ENCODE measurements at regions not wholly inside any gene's neighbourhood (a gene's known extent, or its start where the extent isn't known, plus 50 kb on each side); places are given as distances from the start of the nearest gene placed in this dataset.

DNA sequence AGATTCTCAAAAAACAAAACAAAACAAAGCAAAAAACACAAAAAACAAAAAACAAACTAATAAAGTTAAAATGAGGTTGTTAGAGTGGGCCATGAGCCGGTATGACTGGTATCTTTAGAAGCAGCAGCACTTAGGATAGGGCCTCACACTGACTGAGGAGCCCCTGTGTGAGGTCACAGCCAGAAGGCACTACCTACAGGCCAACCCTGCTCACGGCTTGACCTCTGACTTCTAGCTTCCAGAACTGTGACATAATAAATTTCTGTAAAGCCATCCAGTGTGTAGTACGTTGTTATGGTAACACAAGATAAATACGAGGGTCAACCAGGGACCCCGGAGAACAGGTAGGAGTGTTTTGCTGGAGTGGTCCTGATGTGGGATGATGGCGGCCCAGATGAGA, 629.6 kb downstream of the VRK1 start:
- DNase-seq (ENCODE audit: low read depth) = no peak
- H3K4me3 ChIP-seq (ENCODE audit: control insufficient read depth, low read depth, low read length) = no peak overlapping the region
- TF ChIP-seq, protein P1, sequence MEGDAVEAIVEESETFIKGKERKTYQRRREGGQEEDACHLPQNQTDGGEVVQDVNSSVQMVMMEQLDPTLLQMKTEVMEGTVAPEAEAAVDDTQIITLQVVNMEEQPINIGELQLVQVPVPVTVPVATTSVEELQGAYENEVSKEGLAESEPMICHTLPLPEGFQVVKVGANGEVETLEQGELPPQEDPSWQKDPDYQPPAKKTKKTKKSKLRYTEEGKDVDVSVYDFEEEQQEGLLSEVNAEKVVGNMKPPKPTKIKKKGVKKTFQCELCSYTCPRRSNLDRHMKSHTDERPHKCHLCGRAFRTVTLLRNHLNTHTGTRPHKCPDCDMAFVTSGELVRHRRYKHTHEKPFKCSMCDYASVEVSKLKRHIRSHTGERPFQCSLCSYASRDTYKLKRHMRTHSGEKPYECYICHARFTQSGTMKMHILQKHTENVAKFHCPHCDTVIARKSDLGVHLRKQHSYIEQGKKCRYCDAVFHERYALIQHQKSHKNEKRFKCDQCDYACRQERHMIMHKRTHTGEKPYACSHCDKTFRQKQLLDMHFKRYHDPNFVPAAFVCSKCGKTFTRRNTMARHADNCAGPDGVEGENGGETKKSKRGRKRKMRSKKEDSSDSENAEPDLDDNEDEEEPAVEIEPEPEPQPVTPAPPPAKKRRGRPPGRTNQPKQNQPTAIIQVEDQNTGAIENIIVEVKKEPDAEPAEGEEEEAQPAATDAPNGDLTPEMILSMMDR (IDR thresholded peaks at IDR 0.05; ENCODE audit: control insufficient read depth, insufficient read depth, low read depth, low read length, missing control alignments) = no peak

DNA sequence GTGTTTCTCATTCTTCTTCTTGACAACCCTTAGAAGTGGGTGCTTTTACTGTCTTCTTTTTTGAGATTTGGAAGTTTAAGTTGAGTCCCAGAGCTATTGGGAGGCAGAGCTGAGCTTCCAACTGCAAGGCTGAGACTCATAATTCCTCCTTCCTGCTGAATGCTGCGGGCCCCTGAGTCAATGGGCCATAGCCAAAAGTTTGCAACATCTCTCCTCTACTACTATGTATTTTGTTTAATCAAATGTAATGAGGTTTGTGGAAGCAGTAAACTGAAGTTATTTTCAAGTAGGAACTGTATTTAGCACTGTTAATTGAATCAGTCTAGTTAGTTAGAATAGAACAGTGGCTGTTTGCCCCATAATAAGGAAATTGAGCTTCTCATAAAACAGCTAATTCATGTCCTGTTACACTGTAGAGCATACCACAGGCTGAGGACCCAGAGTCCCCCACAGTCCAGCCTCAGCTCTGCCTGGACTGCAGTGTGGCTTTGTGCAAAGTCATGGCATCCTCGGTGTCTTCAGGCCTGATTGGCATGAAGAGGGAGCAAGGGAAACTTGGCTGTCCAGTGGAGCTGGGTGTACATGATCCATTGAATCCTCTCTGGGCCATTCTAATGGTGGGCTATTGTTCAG, 631.7 kb downstream of the VRK1 start:
- no peak for DNase-seq (ENCODE audit: low read depth)
- no peak overlapping the region for H3K4me3 ChIP-seq (ENCODE audit: control insufficient read depth, low read depth, low read length)
- TF ChIP-seq, protein P1 (IDR thresholded peaks at IDR 0.05; ENCODE audit: control insufficient read depth, insufficient read depth, low read depth, low read length, missing control alignments) = no peak

DNA sequence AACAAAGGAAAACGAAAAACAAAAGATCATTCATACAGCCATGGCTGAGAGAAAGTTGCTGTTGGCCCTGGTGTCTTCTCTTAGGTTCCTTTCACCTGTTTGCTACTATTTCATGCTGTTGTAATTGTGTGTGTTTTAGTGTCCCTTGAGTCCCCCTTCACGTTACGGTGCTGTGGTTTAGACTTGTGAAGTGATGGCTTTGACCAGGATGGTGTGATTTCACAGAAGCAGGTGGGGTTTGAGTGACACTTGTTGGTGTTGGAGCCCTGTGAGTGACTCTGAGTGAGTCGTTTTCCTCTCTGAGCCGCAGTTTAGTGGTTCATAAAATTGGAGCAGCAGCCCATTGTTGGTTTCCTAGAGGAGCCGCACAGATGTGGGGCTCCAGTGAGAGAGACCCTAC, 635.4 kb downstream of the VRK1 start:
- TF ChIP-seq, protein P1 (IDR thresholded peaks at IDR 0.05; ENCODE audit: control insufficient read depth, insufficient read depth, low read depth, low read length, missing control alignments) = no peak
- H3K4me3 ChIP-seq (ENCODE audit: control insufficient read depth, low read depth, low read length) = no peak overlapping the region
- DNase-seq (ENCODE audit: low read depth) = no peak

DNA sequence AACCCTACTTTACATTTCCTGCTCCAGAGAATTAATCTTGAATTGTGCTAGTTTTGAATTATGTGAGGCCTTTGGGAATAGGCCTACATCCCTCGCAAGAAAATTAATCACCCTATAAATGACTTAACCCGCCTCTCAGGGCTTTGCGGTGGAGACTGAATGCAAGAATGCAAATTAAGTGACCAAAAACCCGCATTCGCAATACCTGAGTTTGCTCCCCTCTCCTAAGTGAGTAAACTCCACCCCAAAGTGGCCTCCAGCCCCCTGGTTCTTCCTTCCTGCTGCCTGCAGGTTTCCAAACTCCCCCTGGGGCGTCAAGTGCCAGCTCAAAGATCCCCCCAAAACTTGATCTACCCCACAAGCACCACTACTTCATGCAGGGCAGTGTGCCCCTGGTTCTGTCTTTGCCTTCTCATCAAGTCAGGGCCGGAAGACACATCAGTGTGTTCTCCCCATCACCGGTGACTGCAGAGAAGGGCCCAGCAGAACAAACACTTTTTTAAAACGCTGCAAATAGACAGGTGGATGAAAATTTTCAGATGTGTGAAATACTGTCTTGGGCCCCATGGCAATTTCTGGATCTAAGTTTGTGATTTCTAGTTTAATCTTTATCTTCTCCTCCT, 644.7 kb downstream of the VRK1 start:
- H3K4me3 ChIP-seq (ENCODE audit: control insufficient read depth, low read depth, low read length) = no peak overlapping the region
- DNase-seq (ENCODE audit: low read depth) = no peak
- TF ChIP-seq, protein P1 (IDR thresholded peaks at IDR 0.05; ENCODE audit: control insufficient read depth, insufficient read depth, low read depth, low read length, missing control alignments) = no peak

DNA sequence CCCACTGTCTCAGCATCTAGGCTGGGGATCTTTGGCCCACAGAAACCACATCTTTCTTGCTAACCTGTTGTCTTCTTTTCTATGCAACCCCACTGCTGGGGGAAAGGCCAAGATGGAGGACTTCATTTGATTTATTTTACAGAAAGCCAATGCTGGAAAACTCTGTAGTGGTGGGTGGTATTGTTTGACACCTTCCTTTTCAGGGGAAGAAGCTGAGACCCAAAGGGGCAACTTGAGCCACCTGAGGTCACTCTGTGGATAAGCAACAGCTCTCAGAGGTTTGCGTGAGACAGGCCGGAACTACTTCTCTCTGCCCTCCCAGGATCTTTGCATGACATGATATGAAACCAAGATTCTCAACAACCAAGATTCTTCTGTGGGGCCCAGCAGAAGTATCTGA, 645.2 kb downstream of the VRK1 start:
- TF ChIP-seq, protein P1 (IDR thresholded peaks at IDR 0.05; ENCODE audit: control insufficient read depth, insufficient read depth, low read depth, low read length, missing control alignments) = no peak
- no peak overlapping the region for H3K4me3 ChIP-seq (ENCODE audit: control insufficient read depth, low read depth, low read length)
- no peak for DNase-seq (ENCODE audit: low read depth)

DNA sequence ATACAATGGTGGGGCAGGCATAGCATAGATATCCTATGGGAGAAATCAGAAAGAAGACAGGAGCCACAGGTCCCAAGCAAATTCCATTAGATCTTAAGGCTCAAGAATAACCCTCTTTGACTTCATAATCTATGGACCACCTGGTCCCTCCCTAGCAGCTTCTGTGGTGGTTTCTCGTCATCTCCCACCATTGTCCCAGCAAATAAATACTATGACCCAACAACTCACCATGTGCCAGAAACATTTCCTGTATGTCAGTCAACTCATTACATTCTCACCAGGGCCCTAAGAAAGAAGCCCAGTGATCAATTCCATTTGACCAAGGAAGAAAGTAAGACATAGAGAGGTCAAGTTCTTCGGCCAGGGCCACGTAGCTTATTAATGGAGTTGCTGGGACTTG, 646.2 kb downstream of the VRK1 start:
- TF ChIP-seq, protein P1 (IDR thresholded peaks at IDR 0.05; ENCODE audit: control insufficient read depth, insufficient read depth, low read depth, low read length, missing control alignments) = no peak
- no peak for DNase-seq (ENCODE audit: low read depth)
- no peak overlapping the region for H3K4me3 ChIP-seq (ENCODE audit: control insufficient read depth, low read depth, low read length)

Data from AG09309 (cell line).